RPMI7951 (cell line): ENCODE measurements at regions not wholly inside any gene's neighbourhood (a gene's known extent, or its start where the extent isn't known, plus 50 kb on each side); places are given as distances from the start of the nearest gene placed in this dataset.
A peak's percentile ranks its signal among the peaks of the same experiment; 100 is the strongest.
"Not testable (repeated sequence)": the region's sequence is repeated elsewhere in the genome, so short reads cannot be mapped to it uniquely, and the experiment has no call there.

ENCODE experiments used
- DNase-seq: peaks from one replicate; pipeline ENCODE4 v3.0.0-alpha.2; 2012; ENCODE audit warnings: low read depth

DNA sequence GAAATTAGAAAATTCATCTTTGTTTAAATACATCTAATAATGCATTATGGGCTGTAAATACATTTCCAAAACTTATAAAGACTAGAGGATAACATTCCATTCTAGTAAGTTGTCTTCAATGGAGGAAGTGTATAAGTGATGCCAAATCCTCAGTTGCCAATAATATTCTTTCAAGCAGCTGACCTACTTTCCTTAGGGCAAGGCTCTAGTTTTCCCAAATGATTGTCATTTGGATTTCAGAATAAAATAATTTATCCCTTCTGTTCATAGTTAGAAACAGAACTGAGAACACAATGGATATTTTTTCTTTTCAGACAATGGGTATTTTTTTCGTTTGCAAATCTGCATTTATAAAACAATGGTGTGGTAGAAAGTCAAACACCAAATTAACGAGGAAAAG is 354.9 kb upstream of the ADAMTS5 start:
- DNase-seq, result no peak

DNA sequence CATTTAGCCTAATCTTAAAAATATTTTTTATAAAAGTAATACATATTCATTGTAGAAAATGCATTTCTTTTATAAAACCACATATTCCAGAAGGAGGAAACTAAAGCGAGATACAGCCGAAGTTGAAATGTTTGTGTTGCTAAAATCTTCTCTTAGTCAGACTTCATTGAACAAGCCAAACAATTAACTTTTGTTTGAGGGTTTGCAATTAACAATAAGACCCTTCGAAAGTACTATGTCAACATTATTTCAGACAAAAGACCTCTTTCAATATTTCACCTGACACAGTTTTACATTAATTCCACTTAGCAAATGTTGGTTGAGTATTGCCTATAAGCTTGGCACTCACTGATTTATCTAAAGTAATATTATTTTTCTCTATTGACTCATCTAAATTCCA is 354.0 kb upstream of the ADAMTS5 start:
- DNase-seq, result no peak

DNA sequence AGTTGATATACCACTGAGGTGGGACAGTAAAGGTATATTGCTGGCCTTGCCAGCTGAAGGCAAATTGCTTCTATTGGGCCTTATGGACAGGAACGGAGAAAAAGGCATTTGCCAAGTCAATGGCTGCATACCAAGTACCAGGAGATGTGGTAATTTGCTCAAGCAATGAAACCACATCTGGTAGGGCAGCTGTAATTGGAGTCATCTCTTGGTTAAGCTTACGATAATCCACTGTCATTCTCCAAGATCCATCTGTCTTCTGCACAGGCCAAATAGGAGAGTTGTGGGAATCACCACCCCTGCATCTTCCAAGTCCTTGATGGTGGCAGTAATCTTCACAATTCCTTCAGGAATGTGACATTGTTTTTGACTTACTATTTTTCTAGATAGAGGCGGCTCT is 350.7 kb upstream of the ADAMTS5 start:
- DNase-seq, result not testable (repeated sequence)

DNA sequence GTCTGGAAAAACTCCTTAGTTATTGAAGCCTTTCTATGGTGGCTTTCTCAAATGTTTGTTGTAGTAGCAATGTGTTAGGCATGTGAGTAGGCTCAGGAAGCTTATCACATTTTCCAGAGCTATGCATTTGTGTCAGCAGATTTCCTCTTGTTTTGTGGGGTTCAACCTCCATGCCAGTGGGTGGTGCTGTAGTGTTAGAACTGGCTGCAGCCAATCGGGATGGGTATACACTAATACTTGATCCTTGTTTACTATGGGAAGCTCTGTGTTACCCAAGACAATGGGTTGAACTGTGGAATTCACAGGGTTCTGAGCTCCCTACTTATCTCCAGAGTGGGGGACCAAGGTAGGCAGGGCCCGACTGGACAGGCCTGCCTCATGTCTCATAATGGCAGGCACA is 348.5 kb upstream of the ADAMTS5 start:
- DNase-seq, result no peak

GRCh38 chr21:27314131-27314530 is 347.2 kb upstream of the ADAMTS5 start:
- DNase-seq, result no peak

DNA sequence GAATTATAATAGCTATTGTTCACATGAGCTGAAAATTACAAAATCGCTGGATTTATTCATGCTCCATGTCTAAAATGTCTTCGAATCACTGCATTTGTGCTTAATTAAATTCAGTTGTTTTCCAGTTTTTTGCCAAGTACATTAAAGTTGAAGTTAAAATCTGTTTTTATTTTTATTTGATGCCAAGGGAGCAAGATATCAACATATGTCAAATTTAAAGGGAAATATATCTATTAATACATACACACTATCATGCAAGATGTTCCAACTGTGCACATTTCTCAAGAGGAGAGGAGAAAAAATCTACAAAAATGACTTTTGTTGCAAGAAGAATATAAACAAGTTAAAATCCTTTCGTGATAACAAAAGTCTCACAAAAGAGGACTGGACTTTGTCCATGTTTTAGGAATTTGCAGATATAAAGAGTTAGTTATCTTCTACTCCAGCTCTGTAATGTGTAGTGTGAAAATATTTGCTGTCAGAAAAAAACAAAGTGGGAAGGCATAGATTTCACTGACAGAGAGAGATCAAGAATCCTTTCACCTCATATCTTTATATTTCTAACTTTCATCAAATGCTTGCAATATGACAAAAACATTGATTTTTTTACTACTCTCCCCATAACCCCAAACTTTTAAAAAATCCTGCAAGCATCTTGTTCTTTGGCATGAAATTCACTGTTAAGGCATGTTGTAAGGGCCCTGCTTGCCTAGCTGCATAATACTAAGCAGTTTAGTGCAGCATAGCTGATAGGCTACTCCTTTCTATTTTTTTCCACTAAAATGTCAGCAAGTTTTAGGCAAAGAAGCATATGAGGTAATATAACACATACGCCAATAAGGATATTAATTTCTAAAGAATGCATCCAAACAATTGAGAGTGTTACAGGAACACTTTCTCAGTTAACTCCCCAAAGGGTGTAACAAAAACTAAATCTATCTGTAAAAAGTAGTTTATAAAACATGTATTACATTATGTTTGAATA is 340.2 kb upstream of the ADAMTS5 start:
- no peak for DNase-seq

DNA sequence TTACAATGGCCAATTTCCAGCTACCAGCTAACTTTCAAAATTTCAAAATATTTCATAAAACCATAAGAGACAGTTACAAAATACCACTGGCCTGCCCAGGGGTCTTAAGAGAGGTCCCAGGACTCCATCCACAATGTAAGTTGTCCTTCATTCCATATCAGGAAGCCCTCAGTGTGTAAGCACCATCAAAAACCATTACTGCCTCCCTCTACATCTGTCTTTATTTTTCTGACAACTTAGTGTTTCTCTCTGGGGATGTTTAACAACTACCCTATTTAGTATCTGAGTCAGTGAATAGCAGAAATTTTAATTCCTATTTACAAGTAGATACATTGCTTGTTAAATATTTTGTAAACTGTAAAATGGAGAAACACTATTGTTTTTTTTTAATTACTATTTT is 339.3 kb upstream of the ADAMTS5 start:
- DNase-seq, result no peak

DNA sequence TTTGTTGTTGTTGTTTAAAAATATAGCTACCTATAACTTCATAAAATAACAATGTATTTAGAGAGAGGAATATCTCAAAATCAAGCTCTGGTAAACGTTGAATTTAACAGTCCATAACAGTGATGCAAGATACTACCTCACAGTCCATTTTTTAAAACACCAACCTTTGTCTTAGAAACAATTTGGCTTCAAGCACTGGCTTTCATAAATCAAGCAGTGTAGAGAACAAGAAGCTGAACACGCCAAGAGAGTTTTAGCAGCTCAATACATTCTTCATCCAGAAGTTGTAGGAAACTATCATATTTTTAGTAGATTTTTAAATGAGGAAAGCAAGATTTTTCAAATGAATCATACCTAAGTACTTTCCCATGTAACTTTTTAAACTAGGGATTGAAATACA is 334.3 kb upstream of the ADAMTS5 start:
- DNase-seq, result no peak

DNA sequence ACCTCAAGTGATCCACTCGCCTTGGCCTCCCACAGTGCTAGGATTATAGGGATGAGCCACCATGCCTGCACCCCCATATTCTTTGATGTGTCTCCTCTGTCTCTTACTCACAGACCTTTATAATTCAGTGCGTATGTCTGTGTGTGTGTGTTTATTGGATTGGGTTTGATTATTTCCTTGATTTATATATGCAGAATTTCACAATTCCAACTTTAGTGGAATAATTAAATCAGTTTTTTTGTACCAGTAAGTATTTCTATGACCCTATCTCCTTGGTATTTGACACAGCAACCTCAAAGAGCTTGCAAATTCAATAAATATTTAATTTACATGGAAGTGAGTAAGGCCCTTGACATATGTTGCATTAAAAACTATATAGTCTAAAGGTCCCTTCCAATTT is 333.9 kb upstream of the ADAMTS5 start:
- no peak for DNase-seq

- no peak for DNase-seq
Measured at GRCh38 chr21:27298465-27298864, 331.6 kb upstream of the ADAMTS5 start.

DNA sequence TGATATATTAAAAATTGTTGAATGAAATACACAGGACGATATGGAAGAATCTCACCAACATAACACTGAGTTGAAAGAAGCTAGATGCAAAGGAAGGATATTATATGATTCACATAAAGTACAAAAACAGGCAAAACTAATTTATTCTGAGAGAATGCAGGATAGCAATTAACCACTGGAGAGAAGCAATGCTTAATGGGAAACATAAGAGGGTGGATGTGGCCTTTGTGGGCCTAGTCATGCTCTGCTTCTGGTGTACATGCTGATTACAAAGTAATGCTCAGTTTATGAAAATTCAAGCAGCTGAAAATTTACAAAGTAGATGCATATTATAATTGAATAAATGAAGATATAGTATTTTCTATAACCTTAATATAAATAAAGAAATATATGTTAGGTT is 326.4 kb upstream of the ADAMTS5 start:
- no peak for DNase-seq

GRCh38 chr21:27292783-27293182 is 325.9 kb upstream of the ADAMTS5 start:
- no peak for DNase-seq

DNA sequence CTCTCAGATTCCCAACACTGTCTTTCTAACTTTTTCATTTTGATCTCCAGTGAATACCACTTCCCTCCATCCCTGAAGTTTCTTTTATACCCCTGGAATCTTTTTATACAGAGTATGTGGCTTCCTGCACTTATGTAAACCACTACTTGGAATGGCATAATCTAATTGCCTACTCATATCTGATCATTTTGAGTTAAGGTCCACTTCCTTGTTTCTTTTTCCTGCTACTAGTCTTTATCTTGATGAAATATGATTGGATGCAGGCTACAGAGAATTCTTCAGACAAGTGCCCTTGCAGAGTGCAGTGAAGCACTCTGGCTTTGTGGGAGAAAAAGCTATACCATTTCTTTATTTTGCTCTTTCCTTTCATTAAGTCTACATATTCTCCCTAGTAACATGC is 325.3 kb upstream of the ADAMTS5 start:
- DNase-seq, result no peak

- no peak for DNase-seq
Measured at GRCh38 chr21:27291006-27291405, 324.1 kb upstream of the ADAMTS5 start.

GRCh38 chr21:27290028-27290427 is 323.1 kb upstream of the ADAMTS5 start:
- no peak for DNase-seq

DNA sequence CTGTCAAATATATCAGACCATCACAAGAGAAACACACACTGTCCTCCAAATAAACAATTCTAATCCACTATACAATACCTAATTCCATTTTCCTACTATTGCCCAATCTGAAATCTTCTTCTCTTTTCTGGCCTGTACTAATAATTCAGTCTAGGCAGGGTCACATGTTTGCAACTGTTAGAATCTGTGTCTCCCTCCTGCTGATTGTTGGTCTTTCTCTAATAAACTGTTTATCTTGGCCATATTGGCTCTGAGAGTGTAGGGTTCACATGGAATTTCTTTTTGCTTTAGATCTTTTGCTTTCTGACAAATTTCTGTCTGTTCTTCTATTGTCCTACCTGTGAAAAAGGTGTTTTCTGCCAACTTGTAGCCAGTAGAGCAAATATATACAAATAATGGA is 319.9 kb upstream of the ADAMTS5 start:
- no peak for DNase-seq

DNA sequence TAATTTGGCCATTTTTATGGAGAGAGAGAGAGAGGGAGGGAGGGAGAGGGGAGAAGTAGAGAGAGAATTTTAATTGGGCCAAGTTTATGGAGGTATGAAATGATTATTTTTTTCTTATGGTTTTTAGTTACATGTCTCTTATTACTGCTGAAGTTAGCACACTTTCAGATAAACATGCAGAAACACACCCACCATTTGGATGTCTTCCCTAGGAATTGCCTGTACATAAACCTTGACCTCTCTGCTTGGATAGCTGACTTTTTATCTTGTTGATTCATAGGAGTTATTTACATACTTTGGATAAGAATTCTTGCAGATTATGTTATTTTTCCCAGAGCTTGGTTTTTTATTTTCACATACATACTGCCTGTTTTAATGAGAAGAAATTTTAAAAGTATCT is 310.2 kb upstream of the ADAMTS5 start:
- DNase-seq, result no peak

DNA sequence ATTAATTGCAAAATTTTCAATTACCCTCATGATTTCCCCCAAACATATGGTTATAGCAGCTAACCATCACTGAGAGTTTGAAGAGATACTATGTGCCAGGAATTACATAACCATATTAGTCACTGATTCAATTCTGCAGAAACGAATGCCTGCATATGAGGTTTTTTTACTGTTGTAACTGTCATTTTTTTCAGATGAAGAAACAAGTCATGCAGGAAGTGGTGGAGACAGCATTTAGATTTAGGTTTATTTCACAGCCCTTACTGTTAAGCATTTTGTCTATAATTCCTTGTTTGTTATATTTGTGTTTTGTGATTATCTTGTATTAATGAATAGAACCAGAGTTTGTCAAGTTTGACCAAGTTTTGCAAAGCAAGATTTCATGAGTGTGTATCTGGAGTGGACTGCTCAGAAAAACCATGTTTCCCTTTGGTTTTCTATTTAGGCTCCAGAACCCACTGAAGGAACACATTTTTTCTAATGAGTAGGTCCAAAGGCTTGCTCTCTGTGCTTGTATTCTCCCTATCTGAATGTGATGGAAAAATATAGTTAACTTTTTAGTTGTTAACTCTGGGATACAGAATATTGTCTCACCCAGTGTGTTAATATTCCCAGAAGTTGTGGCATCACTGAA is 308.5 kb upstream of the ADAMTS5 start:
- DNase-seq, result peak; percentile 73

DNA sequence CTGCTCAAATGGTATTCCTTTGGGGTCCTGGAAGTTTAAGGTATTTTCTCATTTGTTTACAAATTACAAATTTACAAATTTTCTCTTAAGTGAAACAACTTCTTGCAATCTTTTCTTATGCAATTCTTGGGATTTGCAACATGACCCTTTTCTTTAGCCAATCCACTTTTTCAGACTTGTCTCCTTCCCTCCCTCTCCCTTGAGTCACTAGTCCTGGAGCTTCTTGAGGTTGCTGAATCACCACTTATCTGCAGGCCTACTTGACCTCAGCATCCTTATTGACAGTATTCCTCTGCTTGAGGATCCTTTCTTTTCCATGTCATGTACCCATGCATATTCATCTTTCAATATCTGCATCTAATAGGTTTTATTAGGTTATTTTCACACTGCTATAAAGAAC is 302.8 kb upstream of the ADAMTS5 start:
- peak; percentile 86 for DNase-seq

DNA sequence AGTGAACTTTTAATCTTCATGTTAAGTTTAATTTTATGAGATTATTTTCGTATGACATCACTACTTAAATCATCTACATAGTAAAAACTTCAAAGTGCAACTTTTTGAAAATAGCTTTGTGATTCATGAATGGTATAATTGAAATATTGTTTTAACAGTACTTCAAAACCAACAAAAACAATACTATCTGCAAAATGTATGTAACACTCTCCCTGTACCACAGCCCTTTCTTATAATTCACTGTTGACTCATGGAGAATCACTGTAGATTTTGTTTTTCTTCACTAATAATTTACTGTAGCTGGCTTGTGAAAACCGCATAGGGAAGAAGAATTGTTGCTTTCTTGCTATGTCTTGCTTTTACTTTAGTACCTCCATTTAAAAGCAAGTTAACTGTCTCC is 301.4 kb upstream of the ADAMTS5 start:
- DNase-seq, result peak; percentile 23

- DNase-seq, result no peak
Measured at GRCh38 chr21:27265949-27266348, 299.1 kb upstream of the ADAMTS5 start.

DNA sequence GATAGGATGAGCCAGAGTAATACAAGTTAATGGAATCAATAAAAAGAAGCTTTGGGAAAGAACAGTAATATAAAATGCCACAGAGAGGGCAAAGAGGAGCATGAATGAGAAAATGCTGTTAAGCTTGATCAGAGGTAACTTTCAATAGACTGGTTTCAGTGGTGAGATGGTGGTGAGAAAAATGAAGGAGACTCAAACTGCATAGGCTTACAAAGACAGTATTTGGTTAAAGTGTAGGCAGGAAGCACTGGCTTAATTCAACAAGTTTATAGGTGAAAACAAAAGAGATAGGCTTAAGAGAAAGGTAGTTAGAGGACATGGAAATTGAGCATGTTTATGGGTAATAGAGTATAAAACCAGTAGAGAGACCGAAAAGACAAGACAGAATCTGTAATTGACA is 298.6 kb upstream of the ADAMTS5 start:
- DNase-seq, result no peak

DNA sequence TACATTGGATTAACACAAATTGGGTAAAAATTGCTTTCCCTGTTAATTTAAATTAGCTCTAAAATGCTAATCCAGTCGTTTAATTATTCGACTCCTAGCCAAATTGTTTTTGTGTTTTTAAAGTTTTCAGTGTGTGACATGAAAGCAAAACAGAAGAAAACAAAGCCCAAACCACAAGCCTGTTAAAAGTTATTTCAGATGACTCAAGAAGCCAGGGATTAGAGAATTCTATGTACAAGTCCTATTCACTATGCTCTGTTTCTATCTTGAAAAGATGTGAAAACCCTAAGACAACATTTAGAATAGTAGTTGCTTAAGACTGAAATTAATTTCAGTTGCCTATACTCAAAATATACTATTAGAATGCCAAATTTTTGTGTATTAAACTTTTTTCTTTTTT is 294.8 kb upstream of the ADAMTS5 start:
- DNase-seq, result no peak
